Keratinocyte (primary cell): ENCODE measurements at regions not wholly inside any gene's neighbourhood (a gene's known extent, or its start where the extent isn't known, plus 50 kb on each side); places are given as distances from the start of the nearest gene placed in this dataset.

Experiments used
- DNase-seq: peaks from one replicate; pipeline ENCODE4 v3.0.0-alpha.2; 2011; ENCODE audit warnings: low read depth, missing footprints, low spot score
- FAIRE-seq: peaks from 2 replicates; lab custom pipeline; 2011; peaks lifted over from hg19 to GRCh38; lab: Jason Lieb, UNC
- H2AFZ ChIP-seq: 2 replicates; pipeline ENCODE4 v1.6.0; 2012; ENCODE audit warnings: low read length, control low read depth, inconsistent platforms; ENCODE audit not compliant: control insufficient read depth
- H3K27ac ChIP-seq: 2 replicates; pipeline ENCODE4 v1.5.1; 2011; ENCODE audit warnings: low read length; ENCODE audit not compliant: control insufficient read depth, insufficient read depth
- H3K27me3 ChIP-seq: 3 replicates; pipeline ENCODE4 v1.6.0; 2011; ENCODE audit warnings: low read length; ENCODE audit not compliant: control insufficient read depth, insufficient read depth; ENCODE audit errors: extremely low read depth
- H3K36me3 ChIP-seq, 2 experiments: 2 replicates in 1 of 2; 3 replicates in 1 of 2; pipeline ENCODE4 v1.5.1; 2011; ENCODE audit warnings: low read length in 2 of 2, mild to moderate bottlenecking in 1 of 2; ENCODE audit not compliant: control insufficient read depth in 2 of 2, insufficient read depth in 2 of 2; ENCODE audit errors: extremely low read depth in 1 of 2
- H3K4me1 ChIP-seq: 3 replicates; pipeline ENCODE4 v1.5.1; 2011; ENCODE audit warnings: low read length; ENCODE audit not compliant: control insufficient read depth, insufficient read depth; ENCODE audit errors: extremely low read depth
- H3K4me2 ChIP-seq: 3 replicates; pipeline ENCODE4 v1.6.0; 2011; ENCODE audit warnings: low read depth, low read length; ENCODE audit not compliant: control insufficient read depth, insufficient read depth; ENCODE audit errors: extremely low read depth
- H3K4me3 ChIP-seq, 3 experiments: fragments of 200-600 bp in 1 of 3; sonication (generic) in 1 of 3; 2 replicates in 2 of 3; 3 replicates in 1 of 3; pipeline ENCODE4 v1.5.1; 2011 to 2016; ENCODE audit warnings: low read length in 3 of 3, mild to moderate bottlenecking in 3 of 3, control low read depth in 2 of 3, inconsistent platforms in 1 of 3, low read depth in 1 of 3, mixed read lengths in 1 of 3, mixed run types in 1 of 3, moderate library complexity in 1 of 3; ENCODE audit not compliant: control insufficient read depth in 2 of 3, insufficient read depth in 2 of 3; ENCODE audit errors: extremely low read depth in 1 of 3
- H3K79me2 ChIP-seq: 2 replicates; pipeline ENCODE4 v1.6.0; 2012; ENCODE audit warnings: low read length; ENCODE audit not compliant: control insufficient read depth, insufficient read depth
- H3K9ac ChIP-seq: 3 replicates; pipeline ENCODE4 v1.6.0; 2011; ENCODE audit warnings: low read length; ENCODE audit not compliant: control insufficient read depth, insufficient read depth; ENCODE audit errors: extremely low read depth
- H3K9me1 ChIP-seq: 3 replicates; pipeline ENCODE4 v1.6.0; 2011; ENCODE audit warnings: low read length; ENCODE audit not compliant: control insufficient read depth, insufficient read depth; ENCODE audit errors: extremely low read depth
- H3K9me3 ChIP-seq: 2 replicates; pipeline ENCODE4 v1.5.1; 2012; ENCODE audit warnings: low read depth, low read length; ENCODE audit not compliant: control insufficient read depth
- H4K20me1 ChIP-seq: 3 replicates; pipeline ENCODE4 v1.6.0; 2011; ENCODE audit warnings: low read length; ENCODE audit not compliant: control insufficient read depth, insufficient read depth; ENCODE audit errors: extremely low read depth
- CTCF ChIP-seq, 3 experiments: IDR thresholded peaks in 1 of 3; conservative IDR thresholded peaks in 1 of 3; optimal IDR thresholded peaks in 1 of 3; 2 replicates in 2 of 3; 3 replicates in 1 of 3; pipeline versions ENCODE3 to v1.5.1; 2011; ENCODE audit warnings: low read length in 3 of 3, mild to moderate bottlenecking in 3 of 3, moderate library complexity in 2 of 3, control low read depth in 1 of 3, inconsistent platforms in 1 of 3; ENCODE audit not compliant: insufficient read depth in 2 of 3; ENCODE audit errors: extremely low read depth in 1 of 3
- EZH2 ChIP-seq: IDR thresholded peaks from one replicate; pipeline ENCODE4 v1.6.1; 2012; ENCODE audit warnings: inconsistent platforms, mild to moderate bottlenecking, low read length, moderate library complexity
- dilution Hi-C: fragments of 300-500 bp; cut with MboI; formaldehyde crosslinking; loops from one replicate; pipeline ENCODE4 v1.7.0; 2020; ENCODE audit warnings: low sequenced_read_pairs; ENCODE audit not compliant: extremely low pct_ligation_motif_present

DNA sequence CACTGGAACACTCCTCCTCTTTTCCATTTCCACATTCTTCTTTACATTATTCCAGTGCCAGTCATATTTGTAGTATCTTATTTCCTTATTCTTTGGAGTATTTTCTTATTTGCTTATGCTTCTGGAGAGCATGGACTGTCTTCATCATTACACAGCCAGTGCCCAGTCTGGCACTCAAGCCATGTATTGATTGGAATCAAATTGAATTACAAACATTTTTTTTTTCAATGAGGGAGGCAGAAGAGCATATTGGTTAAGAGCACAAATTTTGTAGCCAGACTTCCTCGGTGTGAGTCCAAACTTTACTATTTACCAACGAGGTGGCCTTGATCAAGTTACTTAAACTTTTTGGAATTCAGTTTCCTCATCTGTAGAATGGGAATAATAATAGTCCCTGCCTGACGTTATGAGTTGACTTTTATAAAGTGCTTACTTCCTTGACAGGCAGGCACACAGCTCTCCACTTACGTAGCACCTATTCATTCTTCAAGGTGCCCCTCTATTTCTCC lies 186.6 kb upstream of the BCL6 start:
- no peaks in the 10 kb centered on the region for H3K9me1 ChIP-seq
- no peaks in the 10 kb centered on the region for H3K4me1 ChIP-seq
- FAIRE-seq: no peak
- no peaks in the 10 kb centered on the region for H3K27me3 ChIP-seq
- no peaks in the 10 kb centered on the region for H3K9me3 ChIP-seq
- H3K9ac ChIP-seq: no peak overlapping the region
- no peak overlapping the region for H2AFZ ChIP-seq
- TF ChIP-seq EZH2 (no peak), CTCF (optimal IDR thresholded peaks at IDR 0.05 in 1 of 3, IDR thresholded peaks at IDR 0.05 in 1 of 3, conservative IDR thresholded peaks at IDR 0.05 in 1 of 3; ENCODE audit: extremely low read depth in 1 of 3, insufficient read depth in 2 of 3, low read length in 3 of 3) (no peak)
- dilution Hi-C loops: no loop called here
- H3K27ac ChIP-seq: no peak overlapping the region
- H3K4me3 ChIP-seq: no peak overlapping the region
- DNase-seq: no peak
- no peaks in the 10 kb centered on the region for H3K79me2 ChIP-seq
- H4K20me1 ChIP-seq: no peaks in the 10 kb centered on the region
- H3K4me2 ChIP-seq: no peak overlapping the region
- H3K36me3 ChIP-seq: no peaks in the 10 kb centered on the region

- Histone ChIP-seq H3K27ac (no peak overlapping the region), H3K4me3 (no peak overlapping the region), H2AFZ (no peak overlapping the region), H3K36me3 (no peaks in the 10 kb centered on the region), H3K4me2 (no peak overlapping the region), H3K27me3 (no peaks in the 10 kb centered on the region), H3K9ac (no peak overlapping the region), H3K4me1 (no peaks in the 10 kb centered on the region), H3K9me3 (no peaks in the 10 kb centered on the region), H4K20me1 (no peaks in the 10 kb centered on the region), H3K9me1 (no peaks in the 10 kb centered on the region), H3K79me2 (no peaks in the 10 kb centered on the region)
- FAIRE-seq: no peak
- no peak for DNase-seq
- TF ChIP-seq EZH2 (no peak), CTCF (optimal IDR thresholded peaks at IDR 0.05 in 1 of 3, IDR thresholded peaks at IDR 0.05 in 1 of 3, conservative IDR thresholded peaks at IDR 0.05 in 1 of 3; ENCODE audit: extremely low read depth in 1 of 3, insufficient read depth in 2 of 3, low read length in 3 of 3) (no peak)
- dilution Hi-C loops: no loop called here
Observed at GRCh38 chr3:187932530-187932929, 187.3 kb upstream of the BCL6 start.
